GM12873 (cell line): ENCODE measurements at regions not wholly inside any gene's neighbourhood (a gene's known extent, or its start where the extent isn't known, plus 50 kb on each side); places are given as distances from the start of the nearest gene placed in this dataset.

Source experiments
- CTCF ChIP-seq: IDR thresholded peaks from 2 replicates; pipeline ENCODE4 v1.5.1; 2012; ENCODE audit warnings: low read depth, mild to moderate bottlenecking, moderate library complexity, low read length, control low read depth; ENCODE audit not compliant: insufficient read depth; ENCODE audit errors: missing control alignments

GRCh38 chr3:177550667-177551066 lies 353.4 kb upstream of the TBL1XR1 start:
- TF ChIP-seq CTCF: no peak

DNA sequence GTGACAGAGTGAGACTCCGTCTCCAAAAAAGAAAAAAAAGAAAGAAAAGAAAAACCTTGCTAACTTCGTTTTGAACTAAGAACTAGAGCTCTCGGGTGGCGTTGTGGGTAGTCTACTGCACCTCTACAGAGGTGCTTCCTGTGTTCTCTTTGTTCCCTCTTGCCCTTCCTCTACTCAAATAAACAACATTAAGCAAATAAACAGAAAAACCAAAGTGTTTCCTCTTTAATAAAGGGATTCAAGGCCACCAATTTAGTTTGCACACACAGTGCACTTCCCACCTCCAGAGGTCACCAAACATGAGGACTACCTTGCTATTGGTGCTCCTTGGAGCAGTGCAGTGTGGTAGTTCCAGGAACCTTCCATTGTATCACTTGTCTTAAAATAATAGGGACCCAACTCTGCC lies 354.2 kb upstream of the TBL1XR1 start:
- TF ChIP-seq CTCF: no peak

GRCh38 chr3:177552051-177552450 lies 354.8 kb upstream of the TBL1XR1 start:
- no peak for TF ChIP-seq CTCF

- TF ChIP-seq CTCF: no peak
Measured at GRCh38 chr3:177553012-177553411, 355.7 kb upstream of the TBL1XR1 start.

- no peak for TF ChIP-seq CTCF
Measured at GRCh38 chr3:177553579-177553978, 356.3 kb upstream of the TBL1XR1 start.

DNA sequence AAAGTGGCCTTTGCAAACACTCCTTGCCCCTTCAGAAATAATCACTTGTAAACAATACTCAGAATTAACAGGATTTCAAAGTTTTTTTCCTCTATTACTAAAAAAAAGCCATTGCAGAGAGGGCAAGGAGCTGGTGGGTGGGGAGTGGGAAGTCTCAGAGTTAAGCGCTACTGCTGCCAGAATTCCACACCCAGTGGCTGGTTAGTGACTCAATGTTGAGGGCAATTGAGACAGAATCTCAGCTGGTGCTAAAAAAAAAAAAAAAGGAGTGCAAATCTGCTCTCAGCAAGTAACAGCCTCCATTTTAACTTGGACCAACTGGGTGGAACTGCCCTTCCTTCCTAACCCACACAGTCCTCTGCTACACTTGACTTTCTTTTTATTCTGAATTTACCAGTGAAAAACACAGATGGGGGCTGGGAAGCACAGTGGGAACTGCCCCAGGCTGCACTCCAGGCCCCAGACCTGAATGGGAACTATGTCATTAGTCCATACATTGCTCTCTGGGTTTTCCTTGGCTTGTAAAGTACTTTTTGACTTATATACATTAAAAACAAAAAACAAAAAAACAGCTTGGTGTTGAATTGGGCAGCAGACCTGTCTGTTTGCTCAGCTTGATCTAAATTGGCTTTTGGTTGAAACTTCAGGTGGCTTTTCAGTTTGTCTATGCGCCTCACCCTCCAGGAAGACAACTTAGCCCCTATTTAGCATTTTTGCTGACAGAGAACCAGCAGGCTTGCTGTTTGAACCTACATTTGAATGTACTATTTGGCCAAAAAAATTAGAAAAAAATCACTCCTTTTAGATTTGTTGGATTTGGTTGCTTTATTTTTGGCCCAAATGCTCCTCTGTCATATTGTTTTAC lies 357.8 kb upstream of the TBL1XR1 start:
- TF ChIP-seq CTCF: no peak

- no peak for TF ChIP-seq CTCF
Measured at GRCh38 chr3:177557548-177557947, 360.3 kb upstream of the TBL1XR1 start.
